ENCODE measurements at regions not wholly inside any gene's neighbourhood (a gene's known extent, or its start where the extent isn't known, plus 50 kb on each side); places are given as distances from the start of the nearest gene placed in this dataset.

DNA sequence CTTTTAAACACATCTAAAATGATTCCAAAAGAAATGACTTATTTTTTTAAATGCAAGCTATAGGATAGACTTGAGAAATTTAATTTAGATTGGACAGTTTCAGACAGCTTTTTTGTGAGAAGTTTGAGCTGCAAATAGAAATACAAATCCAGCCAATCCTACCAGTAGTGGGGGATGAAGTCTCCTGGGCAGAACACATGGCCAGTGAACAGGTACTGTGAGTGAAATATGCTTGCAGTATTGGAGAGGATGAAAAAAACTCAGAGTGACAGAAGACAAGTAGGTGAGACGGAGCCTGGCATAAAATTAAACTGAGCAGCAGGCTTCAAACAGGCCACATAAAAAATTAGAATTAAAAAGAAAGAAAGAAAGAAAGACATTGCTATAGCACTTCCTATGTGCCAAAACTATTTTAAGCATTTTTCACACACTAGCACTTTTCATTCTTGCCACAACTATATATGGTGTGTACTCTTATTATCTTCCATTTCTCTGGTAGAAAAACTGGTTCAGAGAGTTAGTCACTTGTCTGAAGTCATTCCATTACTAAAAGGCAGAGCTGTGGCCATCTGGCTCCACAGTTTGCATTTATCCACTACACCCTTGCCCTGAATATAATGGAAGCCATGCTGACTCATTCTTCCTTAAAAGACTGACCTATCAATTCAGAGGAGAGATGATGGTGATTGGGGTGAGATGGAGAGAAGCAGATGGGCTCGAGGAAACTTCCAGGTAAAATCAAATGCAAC, 310.2 kb upstream of the CTNND2 start:
- intact Hi-C loops (cut with DNase I), result no loop called here
- Histone ChIP-seq H3K4me1 (no peaks in the 10 kb centered on the region), H3K36me3 (no peaks in the 10 kb centered on the region), H3K27me3 (no peaks in the 10 kb centered on the region), H3K9me3 (peaks cover 0 to 5% (median 0%) of the 10 kb centered on the region in 4 donors), H3K27ac (no peak overlapping the region), H3K4me3 (no peak overlapping the region)
- WGBS, 2 donors, result 68 to 74% methylated on average over 2 of the region's 2 CpGs
- DNase-seq, result no peak
- TF ChIP-seq CTCF (IDR thresholded peaks at IDR 0.05), result no peak
- no peak for TF ChIP-seq POLR2AphosphoS5 (IDR thresholded peaks at IDR 0.05)
- no peak for TF ChIP-seq POLR2A (IDR thresholded peaks at IDR 0.05)
- TF ChIP-seq EP300 (IDR thresholded peaks at IDR 0.05), result no peak

DNA sequence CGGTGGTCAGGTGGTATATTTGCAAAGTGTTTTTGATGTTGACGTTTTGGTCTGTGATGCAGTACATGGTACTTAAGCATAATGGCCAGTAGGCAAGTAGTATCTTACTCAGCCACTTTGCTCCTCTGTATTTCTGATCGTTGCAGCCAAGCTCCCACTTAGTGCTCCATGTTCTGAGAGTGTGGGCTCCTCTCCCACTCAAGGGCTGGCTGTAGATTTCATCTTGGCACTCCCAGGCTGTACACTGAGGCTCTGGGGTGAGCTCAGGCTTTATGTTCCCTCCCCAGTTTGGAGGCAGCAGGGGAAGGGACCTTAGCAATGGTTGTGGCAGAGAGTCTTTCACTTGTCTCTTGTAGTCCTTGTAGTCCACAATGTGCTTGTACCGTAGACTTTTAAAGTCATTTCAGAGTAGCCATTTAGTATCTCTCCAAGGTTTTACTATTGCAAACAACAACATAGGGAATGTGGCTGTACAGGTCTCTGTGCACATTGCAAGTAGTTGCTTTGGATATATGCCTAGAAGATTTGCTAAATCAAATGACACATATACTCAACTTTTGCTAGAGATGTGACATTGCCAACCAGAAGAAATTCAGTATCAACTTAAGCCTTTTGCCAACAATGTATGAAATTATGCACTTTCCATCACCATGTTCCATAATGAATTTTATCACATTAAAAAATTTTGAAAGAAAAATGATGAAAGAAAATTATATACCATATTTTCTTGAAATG, 304.3 kb upstream of the CTNND2 start:
- Histone ChIP-seq H3K36me3 (no peaks in the 10 kb centered on the region), H3K9me3 (peaks cover 0 to 3% (median 0%) of the 10 kb centered on the region in 4 donors), H3K4me1 (no peaks in the 10 kb centered on the region), H3K27ac (no peak overlapping the region), H3K27me3 (no peaks in the 10 kb centered on the region), H3K4me3 (no peak overlapping the region)
- no peak for TF ChIP-seq POLR2A (IDR thresholded peaks at IDR 0.05)
- TF ChIP-seq CTCF (IDR thresholded peaks at IDR 0.05), result no peak
- no peak for TF ChIP-seq EP300 (IDR thresholded peaks at IDR 0.05)
- no peak for TF ChIP-seq POLR2AphosphoS5 (IDR thresholded peaks at IDR 0.05)
- no peak for DNase-seq
- intact Hi-C loops (cut with DNase I), result no loop called here
- 75 to 78% methylated on average over 4 of the region's 4 CpGs for WGBS, 2 donors

GRCh38 chr5:12204761-12205160, 300.5 kb upstream of the CTNND2 start:
- H3K27me3 ChIP-seq, result no peaks in the 10 kb centered on the region
- intact Hi-C loops (cut with DNase I), result no loop called here
- no peak for DNase-seq
- TF ChIP-seq POLR2AphosphoS5 (IDR thresholded peaks at IDR 0.05) (no peak), POLR2A (IDR thresholded peaks at IDR 0.05) (no peak), CTCF (IDR thresholded peaks at IDR 0.05) (no peak), EP300 (IDR thresholded peaks at IDR 0.05) (no peak)
- no peaks in the 10 kb centered on the region for H3K9me3 ChIP-seq
- H3K36me3 ChIP-seq, result no peaks in the 10 kb centered on the region
- H3K27ac ChIP-seq, result no peak overlapping the region
- 72% methylated on average over 2 of the region's 2 CpGs for WGBS, 2 donors
- no peaks in the 10 kb centered on the region for H3K4me1 ChIP-seq
- no peak overlapping the region for H3K4me3 ChIP-seq

DNA sequence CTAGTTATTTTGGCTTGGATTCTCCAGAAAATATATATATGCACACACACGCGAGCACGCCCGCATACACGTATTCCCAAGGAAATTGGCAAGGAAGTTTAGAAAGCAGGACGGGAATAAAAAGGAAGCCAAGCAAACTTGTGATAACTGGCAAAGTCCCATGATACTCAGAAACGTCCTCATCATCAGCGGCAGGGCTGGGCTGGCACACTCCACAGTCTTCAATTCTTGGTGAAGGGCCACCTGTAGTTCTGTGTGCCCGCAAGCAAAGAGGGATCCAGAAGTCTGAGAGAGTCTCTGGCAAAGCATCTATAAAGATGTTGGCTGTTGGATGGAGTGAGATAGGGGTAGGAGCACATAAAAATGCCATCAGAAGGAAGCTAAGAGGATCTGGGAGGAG, 289.3 kb upstream of the CTNND2 start:
- no peak for DNase-seq
- Histone ChIP-seq H3K4me1 (no peaks in the 10 kb centered on the region), H3K36me3 (no peaks in the 10 kb centered on the region), H3K4me3 (no peak overlapping the region), H3K27me3 (no peaks in the 10 kb centered on the region), H3K9me3 (no peaks in the 10 kb centered on the region), H3K27ac (no peak overlapping the region)
- 90 to 93% methylated on average over 9 of the region's 9 CpGs for WGBS, 2 donors
- TF ChIP-seq EP300 (IDR thresholded peaks at IDR 0.05), result no peak
- TF ChIP-seq POLR2AphosphoS5 (IDR thresholded peaks at IDR 0.05), result no peak
- no peak for TF ChIP-seq CTCF (IDR thresholded peaks at IDR 0.05)
- no peak for TF ChIP-seq POLR2A (IDR thresholded peaks at IDR 0.05)
- intact Hi-C loops (cut with DNase I), result no loop called here

Data from sigmoid colon (tissue), 6 donors.